ENCODE measurements at regions not wholly inside any gene's neighbourhood (a gene's known extent, or its start where the extent isn't known, plus 50 kb on each side); places are given as distances from the start of the nearest gene placed in this dataset.

DNA sequence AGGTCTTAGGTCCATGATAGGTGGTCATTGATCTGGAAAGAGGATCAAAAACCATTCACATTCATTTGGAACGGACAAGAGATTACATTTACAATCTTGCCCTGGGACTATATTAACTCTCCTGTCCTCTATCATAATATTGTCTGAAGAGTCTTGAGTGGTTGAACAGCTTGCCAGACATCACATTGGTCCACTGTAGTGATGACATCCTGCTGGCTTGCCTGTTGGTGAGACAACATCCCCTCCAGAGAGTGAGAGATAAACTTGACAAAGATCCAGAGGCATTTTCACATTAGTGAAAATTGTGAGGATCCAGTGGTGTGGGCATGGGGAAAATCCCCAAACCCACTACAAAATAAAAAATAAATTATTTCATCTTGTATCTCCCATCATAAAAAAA, 155.7 kb upstream of the LEF1 start:
- no peak for DNase-seq

DNA sequence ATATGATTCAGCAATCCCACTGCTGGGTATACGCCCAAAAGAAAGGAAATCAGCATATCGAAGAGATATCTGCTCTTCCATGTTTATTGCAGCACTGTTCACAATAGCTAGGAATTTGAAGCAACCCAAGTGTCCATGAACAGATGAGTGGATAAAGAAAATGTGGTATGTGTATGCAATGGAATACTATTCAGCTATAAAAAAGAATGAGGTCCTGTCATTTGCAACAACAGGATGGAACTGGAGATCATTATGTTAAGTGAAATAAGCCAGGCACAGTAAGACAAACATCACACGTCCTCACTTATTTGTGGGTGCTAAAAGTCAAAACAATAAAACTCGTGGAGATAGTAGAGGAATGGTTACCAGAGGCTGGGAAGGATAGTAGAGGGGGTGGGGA, 153.8 kb upstream of the LEF1 start:
- DNase-seq: no peak

DNA sequence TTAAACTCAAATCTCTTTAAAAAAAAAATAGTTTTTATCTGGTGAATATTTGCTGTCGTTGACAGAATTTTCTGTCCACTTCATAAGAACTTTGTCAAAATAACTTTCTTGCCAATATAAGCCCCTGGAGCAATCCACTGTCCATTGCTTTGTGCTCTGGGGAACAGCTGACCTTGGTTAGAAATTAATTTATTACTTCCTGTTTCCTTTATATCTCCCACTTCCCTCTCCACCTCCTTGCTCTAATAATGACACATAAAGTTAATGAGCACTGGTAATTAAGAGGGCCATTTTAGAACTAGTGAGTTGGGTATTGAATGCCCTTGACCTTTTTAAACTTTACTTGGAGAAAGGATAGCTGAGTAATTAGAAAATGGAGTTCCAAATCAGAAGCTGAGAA, 151.3 kb upstream of the LEF1 start:
- no peak for DNase-seq

DNA sequence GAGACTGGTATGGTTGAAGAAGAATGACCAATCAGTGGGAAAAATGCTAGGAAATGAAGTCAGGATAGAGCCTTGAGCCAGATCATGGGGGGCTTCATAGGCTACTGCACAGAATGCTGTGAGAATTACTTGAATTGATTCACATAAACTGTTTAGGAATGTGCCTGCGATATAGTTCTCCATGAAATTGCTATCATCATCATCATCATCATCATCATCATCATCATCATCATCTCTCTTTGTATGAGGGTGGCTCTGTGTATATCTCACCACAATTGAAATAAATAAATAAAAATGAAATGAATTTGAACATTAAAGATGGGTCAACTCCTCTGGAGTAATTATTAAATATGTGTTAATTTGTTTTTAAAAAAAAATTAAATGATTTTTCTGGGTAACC, 148.6 kb upstream of the LEF1 start:
- no peak for DNase-seq

DNA sequence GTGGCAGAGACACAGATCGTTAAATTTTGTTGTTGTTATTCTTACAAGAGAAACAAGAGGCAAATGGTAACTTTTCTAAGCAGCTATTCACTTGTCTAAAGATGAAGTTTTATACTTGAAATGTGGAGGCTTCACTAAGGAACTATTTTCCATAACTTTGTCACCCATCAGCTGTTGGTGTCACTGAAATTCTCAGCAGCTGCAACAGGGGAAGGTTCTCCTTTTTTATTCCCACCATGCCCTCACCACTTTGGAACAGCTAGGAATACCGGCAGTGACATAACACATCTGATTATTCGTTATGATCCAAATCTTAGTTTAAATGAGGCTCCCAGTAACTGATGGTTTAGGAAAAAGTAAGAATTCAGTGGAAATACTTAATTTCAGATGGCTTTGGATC, 147.0 kb upstream of the LEF1 start:
- DNase-seq: no peak

DNA sequence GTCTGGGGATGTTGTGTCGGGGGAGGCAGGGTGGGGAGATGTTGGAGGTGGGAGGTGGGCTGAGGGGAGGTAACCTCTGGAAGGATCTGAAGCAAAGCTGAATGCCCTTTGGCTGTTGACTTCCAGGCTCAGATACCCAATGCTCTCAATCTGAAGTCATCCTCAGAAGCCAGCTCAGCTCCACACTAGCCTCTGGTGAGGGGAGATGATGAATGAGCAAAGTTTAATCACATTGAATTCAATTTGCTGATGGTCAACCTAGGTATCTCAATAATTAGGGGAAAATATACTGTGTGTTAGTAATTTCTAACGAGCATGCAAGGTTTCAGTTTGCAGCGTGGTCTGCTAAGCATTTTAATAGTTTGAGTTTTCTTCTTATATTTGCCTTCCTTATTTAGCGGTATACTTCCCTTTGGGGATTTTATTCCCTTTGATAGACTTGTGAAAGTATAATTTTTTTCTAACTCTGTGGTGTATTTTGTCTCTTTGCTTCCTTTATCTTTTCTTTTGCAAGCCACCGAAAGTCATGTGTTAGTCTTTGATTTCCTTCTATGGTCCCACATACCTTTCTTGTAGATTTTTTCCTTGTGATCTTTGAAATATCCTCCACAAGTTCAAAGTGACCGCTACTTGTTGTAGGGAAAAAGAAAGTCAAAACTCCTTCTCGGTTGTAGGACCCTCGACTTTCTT, 146.3 kb upstream of the LEF1 start:
- DNase-seq: no peak

DNA sequence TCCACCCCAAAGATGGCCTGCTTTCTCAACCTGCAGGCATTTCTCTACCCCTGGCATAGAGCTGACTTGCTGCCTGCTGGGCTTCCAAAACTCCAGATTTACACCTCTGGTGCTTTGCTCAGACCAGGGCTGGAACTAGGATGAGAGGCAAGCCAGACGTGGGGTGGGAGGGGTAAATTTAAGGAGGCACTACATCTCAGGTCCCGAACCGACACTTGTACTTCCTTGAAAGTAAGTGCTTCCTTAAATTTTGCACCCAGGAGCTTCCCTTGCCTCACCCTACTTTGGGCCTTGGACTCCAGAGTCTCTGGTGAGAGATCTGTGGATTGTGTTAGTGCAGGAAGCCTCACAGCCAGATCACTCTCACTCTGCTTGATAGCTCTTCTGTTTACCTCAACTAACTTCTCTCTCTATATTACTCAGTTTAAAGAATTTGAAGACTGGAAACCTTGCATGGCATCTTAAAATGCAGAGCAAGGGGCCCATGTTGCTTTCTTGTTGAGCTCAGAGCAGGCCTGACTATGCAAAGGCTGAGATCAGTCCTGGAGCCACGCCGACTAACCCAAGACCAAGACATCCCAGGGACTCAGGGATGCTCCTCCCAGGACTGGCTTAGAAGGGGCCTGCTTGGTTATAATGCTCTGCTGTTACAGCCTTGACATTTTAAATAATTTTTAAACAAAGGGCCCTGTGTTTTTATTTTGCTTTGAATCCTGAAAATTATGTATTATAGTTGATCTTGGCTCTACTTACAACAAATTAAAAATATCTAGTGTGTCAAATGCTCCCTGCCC, 145.0 kb upstream of the LEF1 start:
- no peak for DNase-seq

DNA sequence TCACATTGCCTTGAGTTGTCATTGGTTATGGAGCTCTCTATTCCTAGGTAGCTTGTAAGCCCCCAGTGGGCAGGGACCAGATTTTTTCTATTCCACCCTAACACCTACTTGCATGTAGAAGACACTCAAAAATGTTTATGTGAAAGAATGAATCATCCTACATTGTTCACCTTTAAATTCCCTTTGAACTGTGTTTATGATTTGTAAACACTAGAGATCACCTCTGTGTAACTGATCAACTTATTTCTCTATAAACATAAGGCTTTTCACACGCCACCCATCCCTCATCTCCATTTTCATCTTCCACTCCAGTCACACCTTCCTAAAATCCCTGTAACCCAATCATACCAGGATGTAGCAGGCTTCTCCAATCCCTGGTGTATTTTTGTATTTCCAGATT, 142.6 kb upstream of the LEF1 start:
- no peak for DNase-seq

DNA sequence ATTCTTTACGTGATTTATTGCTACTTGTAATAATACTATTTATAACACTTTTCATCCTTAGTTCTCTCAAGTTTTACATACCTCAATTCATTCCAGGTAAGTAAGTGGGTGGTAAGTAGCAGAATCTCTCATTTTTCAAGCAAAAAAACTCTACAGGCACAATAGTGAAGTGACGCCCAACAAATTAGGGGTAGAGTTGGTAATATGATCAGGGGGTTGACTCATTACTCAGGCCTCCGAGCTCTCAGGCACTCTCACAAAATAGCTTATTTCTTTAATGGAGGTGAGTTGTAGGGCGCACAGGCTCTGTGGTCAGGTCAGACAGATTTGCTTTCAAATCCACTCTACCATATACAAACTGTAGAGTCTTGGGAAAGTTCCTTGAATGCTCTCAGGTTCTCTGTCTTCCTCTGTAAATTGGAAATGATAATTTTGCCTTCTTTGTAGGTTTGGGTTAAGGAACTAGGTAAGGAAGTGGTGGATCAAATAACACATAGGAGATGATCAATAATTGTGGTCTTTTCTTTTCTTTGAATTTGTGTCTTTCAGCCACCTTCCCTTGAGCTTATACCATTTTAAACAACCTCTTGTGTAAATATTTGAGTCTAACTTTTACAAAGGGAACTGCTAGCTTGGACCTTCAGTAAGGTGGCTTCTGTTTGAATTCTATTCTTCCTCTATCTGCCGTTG, 134.9 kb upstream of the LEF1 start:
- DNase-seq: no peak

DNA sequence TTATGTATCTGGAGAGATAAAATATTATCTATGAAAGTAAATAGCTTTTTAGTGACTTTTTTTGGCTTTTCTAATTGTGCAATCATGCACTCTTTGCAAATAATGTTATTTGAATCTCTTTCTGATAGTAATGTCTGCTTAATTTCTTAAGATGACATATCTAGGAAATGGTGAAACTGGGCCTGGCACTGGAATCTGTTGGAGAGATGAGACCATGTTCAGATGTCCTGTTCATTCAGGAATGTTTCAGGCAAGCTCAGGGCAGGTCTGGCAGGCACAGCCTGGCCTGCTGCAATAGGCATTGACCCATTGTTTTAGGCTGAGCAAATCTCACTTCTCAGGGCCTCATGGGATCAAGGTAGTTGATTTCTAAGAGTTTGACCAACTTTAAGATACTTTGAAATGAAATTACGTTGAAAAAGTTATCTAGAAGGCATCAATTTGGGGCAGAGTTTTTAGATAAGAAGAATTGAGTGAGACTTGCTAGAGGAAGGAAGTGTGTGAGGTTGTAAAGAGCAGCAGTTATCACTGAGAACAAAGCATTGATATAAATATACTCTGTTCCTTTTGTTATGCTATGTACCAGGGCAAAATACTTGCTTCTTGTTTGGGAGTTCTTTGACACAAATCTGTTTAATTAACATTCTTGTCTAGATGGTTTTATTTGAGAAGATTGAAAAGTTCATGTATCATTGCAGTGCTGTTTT, 133.0 kb upstream of the LEF1 start:
- DNase-seq: no peak

DNA sequence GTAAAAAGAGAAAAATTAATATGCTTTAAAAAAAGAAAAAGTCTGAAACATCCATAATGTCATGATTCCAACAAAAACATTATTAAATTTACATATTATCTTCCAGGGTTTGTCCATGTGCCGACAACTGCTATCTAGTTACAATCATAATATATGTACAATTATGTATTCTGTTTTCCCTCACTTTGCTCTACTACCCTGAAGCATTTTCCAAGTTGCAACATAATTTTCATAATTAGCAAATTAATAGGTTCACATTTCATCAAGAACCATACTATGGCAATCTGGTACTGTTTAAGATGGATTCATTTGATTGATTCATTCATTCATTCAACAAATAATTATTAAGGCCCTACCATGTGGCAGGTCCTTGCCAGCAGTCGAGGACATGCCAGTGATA, 128.9 kb upstream of the LEF1 start:
- DNase-seq: no peak

DNA sequence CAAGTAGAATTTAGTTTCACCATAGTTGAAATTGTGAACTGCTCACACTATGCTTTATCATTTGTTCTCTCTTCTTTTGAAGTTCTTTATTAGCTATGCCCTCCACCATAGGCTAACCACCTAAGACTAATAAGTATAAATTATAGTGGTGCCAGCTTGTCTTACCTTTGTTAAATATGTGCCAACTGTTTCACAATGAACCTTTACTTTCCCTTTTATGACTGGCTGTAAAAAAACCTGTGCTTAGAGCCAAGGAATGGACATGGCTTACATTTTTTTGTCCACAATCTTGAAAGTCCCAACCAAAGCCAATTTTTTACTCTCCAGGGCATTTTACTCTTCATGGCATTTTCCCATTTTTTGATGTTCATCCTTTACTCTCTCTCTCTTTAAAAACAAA, 123.5 kb upstream of the LEF1 start:
- DNase-seq: no peak

DNA sequence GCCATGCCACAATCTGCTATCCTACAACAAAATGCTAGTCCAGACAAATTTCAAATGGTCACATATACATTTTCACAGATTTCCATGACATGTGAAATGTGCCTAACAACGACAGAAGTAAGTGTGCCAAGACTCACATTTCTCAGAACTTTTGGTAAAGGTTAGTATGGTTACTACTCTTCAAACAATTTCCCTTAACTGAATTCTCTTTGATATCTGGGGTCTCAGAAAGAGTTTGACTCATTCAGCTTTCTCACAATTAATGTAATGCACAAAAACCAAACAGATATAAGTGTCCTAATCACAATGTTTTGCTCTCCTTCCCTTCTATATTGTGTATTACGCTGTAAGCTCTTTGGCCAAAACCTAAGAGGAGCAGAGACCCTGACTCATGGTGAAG, 122.4 kb upstream of the LEF1 start:
- no peak for DNase-seq

DNA sequence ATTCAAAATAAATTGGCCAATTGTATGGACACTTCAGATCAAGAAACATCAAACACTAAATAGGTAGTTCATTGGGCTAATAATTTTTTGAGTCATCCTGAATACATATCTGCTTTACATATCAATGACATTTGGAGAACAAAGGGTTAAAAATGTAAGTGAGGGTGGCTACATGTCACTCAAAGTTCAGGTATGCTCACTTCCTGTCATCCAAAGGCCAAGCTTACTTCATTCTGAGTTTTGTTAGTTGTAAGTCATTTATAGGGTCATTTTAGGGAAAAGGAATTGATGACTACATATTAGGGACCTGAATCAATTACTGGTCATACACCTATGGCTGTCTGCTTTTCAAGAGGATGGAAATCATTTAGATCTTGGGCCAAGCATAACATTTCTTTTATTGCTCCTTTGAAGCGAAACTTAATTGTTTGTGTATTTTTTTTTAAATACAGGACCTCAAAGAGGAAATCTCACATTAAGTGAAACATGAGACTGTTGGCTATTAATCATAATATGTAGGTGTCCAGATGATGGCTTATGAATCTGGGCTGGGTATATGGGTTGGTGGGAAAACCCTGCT, 119.2 kb upstream of the LEF1 start:
- no peak for DNase-seq

DNA sequence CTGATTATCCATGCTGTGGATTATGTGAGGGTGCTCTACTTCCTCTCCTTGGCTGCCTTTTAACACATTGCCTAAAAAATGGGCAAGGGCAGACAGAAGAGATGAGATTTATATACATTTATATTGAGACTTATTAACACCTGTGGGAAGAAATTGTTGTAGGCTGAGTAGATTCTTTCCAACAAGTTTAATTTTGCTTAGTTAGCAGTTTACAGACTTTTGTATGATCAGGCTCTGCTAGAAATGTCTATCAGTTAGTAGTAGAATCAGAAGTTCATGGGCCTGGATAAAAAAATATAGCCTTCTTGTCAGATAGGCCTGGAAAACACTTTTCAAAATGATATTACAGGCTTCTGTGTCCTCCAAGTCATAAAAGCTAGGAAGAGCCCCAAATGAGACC, 111.3 kb upstream of the LEF1 start:
- no peak for DNase-seq

DNA sequence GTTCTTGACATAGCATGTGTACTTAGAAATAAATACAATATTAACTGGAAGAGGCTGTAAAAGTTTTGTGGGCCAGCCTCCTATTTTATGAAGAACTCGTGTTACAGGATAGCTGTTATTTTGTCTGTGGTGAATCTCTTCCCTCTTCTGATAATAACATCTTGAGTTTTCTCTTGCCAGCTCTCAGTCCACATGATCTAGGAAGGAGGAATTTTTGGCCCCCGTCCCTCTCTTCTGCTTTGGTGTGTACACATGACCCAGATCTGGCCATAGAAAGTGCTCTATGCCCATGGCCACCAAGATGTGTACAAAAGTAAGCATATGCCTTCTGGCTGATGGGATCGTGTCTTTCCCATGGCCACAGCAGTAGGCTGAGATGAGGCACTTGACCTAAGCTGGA, 108.0 kb upstream of the LEF1 start:
- DNase-seq: no peak

DNA sequence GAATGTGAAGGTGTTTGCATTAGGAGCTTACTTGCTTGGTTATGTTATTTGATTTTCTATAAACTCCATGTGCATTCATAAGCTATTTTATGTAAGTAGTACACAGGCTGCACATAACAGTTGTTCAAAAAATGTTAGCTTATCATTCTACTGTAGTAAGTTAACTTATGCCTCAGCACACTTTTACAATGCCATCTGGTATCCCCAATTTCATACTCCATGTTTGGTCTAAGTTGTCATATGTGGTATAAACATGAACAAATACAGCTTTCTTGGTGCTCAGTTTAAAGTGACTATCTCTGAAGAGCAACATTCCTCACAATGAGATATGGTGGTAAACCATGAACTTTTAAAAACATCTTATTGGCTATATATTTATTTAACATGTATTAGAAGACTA, 104.3 kb upstream of the LEF1 start:
- DNase-seq: no peak

DNA sequence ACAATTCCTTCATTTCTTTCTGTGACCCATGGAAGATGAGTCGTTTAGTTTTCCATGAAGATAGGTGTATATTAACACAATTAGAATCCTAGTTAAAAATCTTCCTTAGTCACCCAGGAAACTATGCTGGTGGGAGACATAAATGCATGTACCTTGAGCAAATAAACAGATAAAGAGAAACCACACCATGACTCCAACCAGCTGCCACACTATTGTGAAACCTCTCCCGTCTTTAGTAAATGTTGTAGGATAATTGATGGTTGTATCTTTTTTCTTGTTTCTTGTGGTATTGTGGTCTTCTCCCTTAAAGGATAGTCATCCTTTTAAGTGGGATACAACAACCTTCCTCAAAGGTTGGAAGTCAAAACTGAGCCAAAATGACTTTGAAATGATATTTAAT, 103.8 kb upstream of the LEF1 start:
- no peak for DNase-seq

DNA sequence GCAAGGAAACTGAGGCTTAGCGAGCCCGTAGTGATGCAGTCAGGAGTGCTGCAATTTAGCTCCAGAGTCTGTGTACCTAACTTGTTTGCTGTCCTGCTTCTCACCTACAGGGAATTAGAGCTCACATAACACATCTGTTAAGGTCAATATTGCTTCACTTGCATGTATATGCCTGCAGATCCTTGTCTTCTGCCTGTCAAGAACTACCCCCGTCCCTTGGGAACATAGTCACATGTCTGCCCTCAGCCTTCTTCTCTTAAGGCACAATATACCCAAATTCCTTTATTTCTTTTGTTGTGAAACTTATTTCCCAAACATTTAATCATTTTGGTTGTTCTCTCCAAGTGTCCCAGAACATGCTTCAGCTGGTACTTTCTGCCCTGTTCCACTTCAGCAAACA, 103.3 kb upstream of the LEF1 start:
- DNase-seq: no peak

DNA sequence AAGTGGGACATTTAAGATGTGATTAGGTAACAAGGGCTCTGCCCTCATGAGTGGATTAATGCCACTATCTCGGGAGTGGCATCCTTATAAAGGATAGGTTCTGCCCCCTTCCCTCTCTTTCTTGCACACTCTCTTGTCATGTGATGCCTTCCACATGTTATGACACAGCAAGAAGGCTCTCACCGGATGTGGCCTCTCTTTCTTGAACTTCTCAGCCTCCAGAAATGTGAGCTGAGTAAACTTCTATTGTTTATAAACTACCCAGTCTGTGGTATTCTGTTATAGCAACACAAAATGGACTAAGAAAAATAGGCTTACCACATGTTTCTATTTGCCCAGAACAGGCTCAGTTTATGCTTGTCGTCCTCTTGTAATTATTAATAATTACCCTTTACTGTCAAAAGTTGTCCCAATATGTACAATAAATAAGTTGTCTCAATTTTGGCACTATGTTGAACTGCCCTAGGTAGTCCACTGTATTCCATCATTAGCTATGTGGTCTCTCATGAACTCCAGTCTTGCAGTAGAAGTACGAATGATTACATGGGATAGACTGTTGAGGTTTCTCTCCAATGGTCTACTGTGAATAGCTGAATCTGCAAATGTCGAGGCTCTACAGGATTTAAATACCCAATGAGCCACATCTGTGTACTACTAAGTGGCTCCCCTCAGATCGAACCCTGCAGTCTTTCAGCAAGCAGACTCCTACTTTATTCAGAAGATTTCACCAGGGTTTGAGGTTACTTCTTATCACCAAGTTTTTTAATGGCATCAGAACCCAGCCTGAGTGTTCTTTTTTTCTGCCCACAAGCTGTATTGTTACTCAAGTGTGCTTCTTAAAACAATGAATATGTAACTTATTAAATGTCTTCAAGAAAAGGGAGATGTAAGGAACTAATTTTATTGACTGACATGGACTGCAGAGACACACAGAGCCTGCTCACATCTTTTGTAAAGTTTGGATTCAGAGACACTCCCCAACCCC, 102.0 kb upstream of the LEF1 start:
- DNase-seq: no peak

DNA sequence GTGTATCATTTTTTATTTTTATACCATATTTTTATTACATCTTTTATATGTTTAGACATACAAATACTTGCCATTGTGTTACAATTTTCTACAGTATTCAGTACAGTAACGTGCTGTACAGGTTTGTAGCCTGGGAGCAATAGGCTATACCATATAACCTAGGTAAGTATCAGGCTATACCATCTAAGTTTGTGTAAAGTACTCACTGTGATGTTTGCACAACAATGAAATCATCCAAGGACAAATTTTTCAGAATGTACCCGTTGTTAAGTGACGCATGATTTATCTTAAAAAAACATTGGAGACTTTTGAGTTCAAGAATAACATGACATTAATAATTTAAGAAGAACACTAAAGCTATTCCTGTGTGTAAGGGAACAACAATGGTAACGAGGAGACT, 96.0 kb upstream of the LEF1 start:
- DNase-seq: no peak

DNA sequence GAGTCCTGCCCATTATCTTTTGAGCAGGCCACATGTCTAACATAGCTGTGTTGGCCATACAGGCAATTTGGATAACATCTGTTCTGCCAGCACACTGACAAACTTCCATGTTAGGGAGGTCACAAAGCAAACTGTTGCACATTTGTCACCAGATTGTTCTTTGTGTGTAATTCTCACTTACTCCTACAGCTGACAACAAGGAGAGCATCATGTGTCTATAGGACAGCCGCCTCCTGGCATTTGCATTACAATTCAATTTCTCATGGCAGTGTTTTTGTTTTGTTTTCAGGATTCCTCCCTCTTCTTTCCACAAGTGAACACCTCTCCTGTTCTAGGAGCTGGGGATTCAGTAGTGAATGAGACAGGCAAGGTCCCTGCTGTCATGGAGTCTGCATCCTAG, 94.3 kb upstream of the LEF1 start:
- DNase-seq: no peak

All from CD4-positive, alpha-beta T cell treated with Interleukin-21 for 1 hour (primary cell).